H9 (cell line): ENCODE measurements at regions not wholly inside any gene's neighbourhood (a gene's known extent, or its start where the extent isn't known, plus 50 kb on each side); places are given as distances from the start of the nearest gene placed in this dataset.

ENCODE experiments used
- DNase-seq: peaks from one replicate; pipeline ENCODE4 v3.0.0-alpha.2; 2017
- H2AFZ ChIP-seq: one replicate; pipeline ENCODE4 v1.6.1; 2013; ENCODE audit warnings: mild to moderate bottlenecking, low read length, control low read depth, moderate library complexity
- H2AK5ac ChIP-seq: 2 replicates; pipeline ENCODE4 v1.6.1; 2013; ENCODE audit warnings: low read length, control low read depth, mixed read lengths; ENCODE audit not compliant: insufficient read length
- H2BK120ac ChIP-seq: one replicate; pipeline ENCODE4 v1.6.1; 2013; ENCODE audit warnings: low read depth, mild to moderate bottlenecking, low read length, control low read depth, inconsistent platforms; ENCODE audit not compliant: poor library complexity, severe bottlenecking
- H2BK12ac ChIP-seq: 2 replicates; pipeline ENCODE4 v1.6.1; 2013; ENCODE audit warnings: low read length, control low read depth, mixed read lengths, low read depth; ENCODE audit not compliant: insufficient read length
- H2BK15ac ChIP-seq: 2 replicates; pipeline ENCODE4 v1.6.1; 2013; ENCODE audit warnings: low read depth, low read length, control low read depth
- H2BK20ac ChIP-seq: one replicate; pipeline ENCODE4 v1.6.1; 2013; ENCODE audit warnings: low read depth, mild to moderate bottlenecking, low read length, control low read depth, inconsistent platforms; ENCODE audit not compliant: poor library complexity, severe bottlenecking
- H2BK5ac ChIP-seq: 2 replicates; pipeline ENCODE4 v1.6.1; 2013; ENCODE audit warnings: low read length, control low read depth, mixed read lengths; ENCODE audit not compliant: insufficient read length
- H3K14ac ChIP-seq: 2 replicates; pipeline ENCODE4 v1.6.1; 2013; ENCODE audit warnings: low read length, control low read depth; ENCODE audit not compliant: insufficient read depth
- H3K18ac ChIP-seq: 2 replicates; pipeline ENCODE4 v1.6.1; 2013; ENCODE audit warnings: low read depth, mild to moderate bottlenecking, mixed read lengths, low read length, control low read depth; ENCODE audit not compliant: insufficient read length
- H3K23ac ChIP-seq: 2 replicates; pipeline ENCODE4 v1.6.1; 2013; ENCODE audit warnings: low read length, control low read depth, mixed read lengths, low read depth; ENCODE audit not compliant: insufficient read length
- H3K23me2 ChIP-seq: 2 replicates; pipeline ENCODE4 v1.6.1; 2013; ENCODE audit warnings: low read depth, mild to moderate bottlenecking, mixed read lengths, low read length, control low read depth; ENCODE audit not compliant: insufficient read length, poor library complexity, severe bottlenecking
- H3K27ac ChIP-seq: 2 replicates; pipeline ENCODE4 v1.5.1; 2013; ENCODE audit warnings: low read length, control low read depth, mixed read lengths, low read depth; ENCODE audit not compliant: insufficient read length
- H3K27me3 ChIP-seq: 2 replicates; pipeline ENCODE4 v1.6.1; 2013; ENCODE audit warnings: low read length, control low read depth, inconsistent platforms; ENCODE audit not compliant: insufficient read depth
- H3K4ac ChIP-seq: 2 replicates; pipeline ENCODE4 v1.6.1; 2013; ENCODE audit warnings: low read depth, mild to moderate bottlenecking, control low read depth, inconsistent platforms, low read length, moderate library complexity
- H3K4me1 ChIP-seq: 2 replicates; pipeline ENCODE4 v1.6.1; 2013; ENCODE audit warnings: low read length, control low read depth, inconsistent platforms; ENCODE audit not compliant: insufficient read depth
- H3K4me2 ChIP-seq: 2 replicates; pipeline ENCODE4 v1.6.1; 2013; ENCODE audit warnings: low read length, control low read depth, mixed read lengths; ENCODE audit not compliant: insufficient read length, insufficient read depth
- H3K56ac ChIP-seq: 2 replicates; pipeline ENCODE4 v1.6.1; 2013; ENCODE audit warnings: low read depth, mild to moderate bottlenecking, mixed read lengths, low read length, control low read depth; ENCODE audit not compliant: insufficient read length
- H3K79me1 ChIP-seq: 2 replicates; pipeline ENCODE4 v1.6.1; 2013; ENCODE audit warnings: low read depth, mild to moderate bottlenecking, moderate library complexity, low read length, control low read depth, inconsistent platforms; ENCODE audit not compliant: insufficient read depth, poor library complexity, severe bottlenecking
- H3K79me2 ChIP-seq: 2 replicates; pipeline ENCODE4 v1.6.1; 2013; ENCODE audit warnings: low read length, control low read depth, inconsistent platforms; ENCODE audit not compliant: insufficient read depth
- H3K9ac ChIP-seq: 2 replicates; pipeline ENCODE4 v1.6.1; 2013; ENCODE audit warnings: low read length, control low read depth, mixed read lengths; ENCODE audit not compliant: insufficient read length; ENCODE audit errors: extremely low read depth
- H3K9me3 ChIP-seq: one replicate; pipeline ENCODE4 v1.6.1; 2013; ENCODE audit warnings: low read depth, low read length, inconsistent platforms; ENCODE audit not compliant: control insufficient read depth
- H3T11ph ChIP-seq: one replicate; pipeline ENCODE4 v1.6.1; 2013; ENCODE audit warnings: mild to moderate bottlenecking, low read length, control low read depth, inconsistent platforms
- H4K20me1 ChIP-seq: one replicate; pipeline ENCODE4 v1.6.1; 2013; ENCODE audit not compliant: control insufficient read depth, insufficient read length, insufficient read depth
- H4K5ac ChIP-seq: 2 replicates; pipeline ENCODE4 v1.6.1; 2013; ENCODE audit warnings: low read depth, mild to moderate bottlenecking, mixed read lengths, low read length, control low read depth; ENCODE audit not compliant: insufficient read length
- H4K8ac ChIP-seq: replicated peaks from 2 replicates; pipeline ENCODE4 v1.6.1; 2013; ENCODE audit warnings: low read length, control low read depth, mixed read lengths, low read depth; ENCODE audit not compliant: insufficient read length
- H4K91ac ChIP-seq: 2 replicates; pipeline ENCODE4 v1.6.1; 2013; ENCODE audit warnings: low read depth, mild to moderate bottlenecking, moderate library complexity, mixed read lengths, low read length, control low read depth; ENCODE audit not compliant: insufficient read length
- H3K27ac Mint-ChIP-seq, 3 experiments: 2 replicates in 2 of 3; 3 replicates in 1 of 3; pipeline ENCODE4 v1.8.0; 2020 to 2021; ENCODE audit warnings: mixed read lengths in 3 of 3, mild to moderate bottlenecking in 1 of 3, moderate library complexity in 1 of 3
- H3K27me3 Mint-ChIP-seq: 2 replicates; pipeline ENCODE4 v1.8.0; 2021; ENCODE audit warnings: low read depth, mild to moderate bottlenecking, moderate library complexity, mixed read lengths
- H3K36me3 Mint-ChIP-seq, 3 experiments: 2 replicates in 2 of 3; 3 replicates in 1 of 3; pipeline ENCODE4 v1.8.0; 2020 to 2021; ENCODE audit warnings: low read depth in 3 of 3, mixed read lengths in 3 of 3; ENCODE audit not compliant: insufficient read depth in 1 of 3
- H3K4me1 Mint-ChIP-seq, 2 experiments: 2 replicates each; pipeline ENCODE4 v1.8.0; 2020; ENCODE audit warnings: mixed read lengths in 2 of 2
- H3K4me3 Mint-ChIP-seq, 2 experiments: 2 replicates in 1 of 2; 3 replicates in 1 of 2; pipeline ENCODE4 v1.8.0; 2020 to 2021; ENCODE audit warnings: mild to moderate bottlenecking in 2 of 2, mixed read lengths in 2 of 2, moderate library complexity in 1 of 2
- H3K9me3 Mint-ChIP-seq, 2 experiments: 2 replicates in 1 of 2; 3 replicates in 1 of 2; pipeline ENCODE4 v1.8.0; 2020; ENCODE audit warnings: mild to moderate bottlenecking in 2 of 2, mixed read lengths in 2 of 2, moderate library complexity in 1 of 2
- WGBS: extraction: QIAGEN DNeasy Blood & Tissue Kit; methylation state at CpG from one replicate; pipeline ENCODE4 v1.1.7; 2013; ENCODE audit warnings: missing lambda C conversion rate, low lambda C conversion rate, mixed read lengths; ENCODE audit not compliant: insufficient read length; ENCODE audit errors: extremely low coverage; 5-methylcytosine and 5-hydroxymethylcytosine counted together
- TF ChIP-seq, protein P1 (sequence below): fragments of 200-600 bp; sonication (generic); conservative IDR thresholded peaks from 3 replicates; pipeline ENCODE4 v1.8.0; 2021; ENCODE audit warnings: antibody characterized with exemption, mild to moderate bottlenecking

DNA sequence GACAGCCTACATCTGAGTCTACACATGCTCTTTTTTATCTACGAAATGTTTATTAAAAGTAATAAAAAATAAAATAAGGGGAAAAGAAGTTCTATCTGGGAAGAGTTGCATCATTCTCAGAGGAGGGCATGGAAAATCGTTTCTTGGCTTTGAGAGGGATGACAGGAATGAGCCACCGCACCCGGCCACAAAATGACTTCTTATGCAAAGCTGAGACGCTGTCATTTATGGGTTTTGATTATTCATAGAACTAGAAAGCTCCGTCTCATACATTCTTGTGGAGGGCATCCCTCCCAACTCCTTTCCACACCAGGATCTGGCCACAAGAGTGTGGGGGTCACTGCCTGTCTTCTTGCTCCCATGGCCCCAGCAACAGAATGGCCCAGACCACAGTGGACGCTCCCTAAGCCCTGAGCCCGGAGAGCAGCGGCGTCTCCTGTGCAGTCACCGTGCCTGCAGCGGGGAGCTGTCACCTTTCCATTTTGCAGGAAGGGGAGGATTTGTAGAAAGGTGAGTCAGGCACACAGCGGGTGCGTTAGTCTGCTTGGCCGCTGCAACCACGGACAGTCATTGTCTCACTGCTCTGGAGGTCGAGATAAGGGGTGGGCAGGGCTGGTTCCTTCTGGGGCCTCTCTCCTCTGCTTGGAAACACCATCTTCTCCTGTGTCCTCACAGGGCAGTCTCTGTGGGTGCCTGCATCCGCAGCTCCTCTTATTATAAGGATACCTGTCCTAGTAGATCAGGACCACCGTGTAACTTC, 1388.7 kb downstream of the BRD1 start:
- Mint-ChIP-seq H3K27ac (no peak overlapping the region; a peak in 1 of 7 replicates), H3K4me1 (no peaks in the 10 kb centered on the region), H3K4me3 (no peak overlapping the region), H3K27me3 (peaks cover 8% of the 10 kb centered on the region), H3K36me3 (no peaks in the 10 kb centered on the region; a peak in 1 of 7 replicates), H3K9me3 (no peaks in the 10 kb centered on the region; a peak in 2 of 5 replicates)
- H3K56ac ChIP-seq, result no peak overlapping the region
- no peak overlapping the region for H2AK5ac ChIP-seq
- no peak overlapping the region for H3K9ac ChIP-seq
- H2BK20ac ChIP-seq, result no peak overlapping the region
- H3K79me2 ChIP-seq, result no peaks in the 10 kb centered on the region
- TF ChIP-seq, protein P1, sequence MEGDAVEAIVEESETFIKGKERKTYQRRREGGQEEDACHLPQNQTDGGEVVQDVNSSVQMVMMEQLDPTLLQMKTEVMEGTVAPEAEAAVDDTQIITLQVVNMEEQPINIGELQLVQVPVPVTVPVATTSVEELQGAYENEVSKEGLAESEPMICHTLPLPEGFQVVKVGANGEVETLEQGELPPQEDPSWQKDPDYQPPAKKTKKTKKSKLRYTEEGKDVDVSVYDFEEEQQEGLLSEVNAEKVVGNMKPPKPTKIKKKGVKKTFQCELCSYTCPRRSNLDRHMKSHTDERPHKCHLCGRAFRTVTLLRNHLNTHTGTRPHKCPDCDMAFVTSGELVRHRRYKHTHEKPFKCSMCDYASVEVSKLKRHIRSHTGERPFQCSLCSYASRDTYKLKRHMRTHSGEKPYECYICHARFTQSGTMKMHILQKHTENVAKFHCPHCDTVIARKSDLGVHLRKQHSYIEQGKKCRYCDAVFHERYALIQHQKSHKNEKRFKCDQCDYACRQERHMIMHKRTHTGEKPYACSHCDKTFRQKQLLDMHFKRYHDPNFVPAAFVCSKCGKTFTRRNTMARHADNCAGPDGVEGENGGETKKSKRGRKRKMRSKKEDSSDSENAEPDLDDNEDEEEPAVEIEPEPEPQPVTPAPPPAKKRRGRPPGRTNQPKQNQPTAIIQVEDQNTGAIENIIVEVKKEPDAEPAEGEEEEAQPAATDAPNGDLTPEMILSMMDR, result no peak
- H2BK120ac ChIP-seq, result no peak overlapping the region
- H4K5ac ChIP-seq, result no peak overlapping the region
- H2BK12ac ChIP-seq, result no peak overlapping the region
- H3K27ac ChIP-seq, result no peak overlapping the region
- H3K9me3 ChIP-seq, result no peaks in the 10 kb centered on the region
- H3K4ac ChIP-seq, result no peak overlapping the region
- no peak overlapping the region for H3K23ac ChIP-seq
- no peak overlapping the region for H2BK5ac ChIP-seq
- no peaks in the 10 kb centered on the region for H4K20me1 ChIP-seq
- H3K4me2 ChIP-seq, result no peak overlapping the region
- no peaks in the 10 kb centered on the region for H3K27me3 ChIP-seq
- H2AFZ ChIP-seq, result no peak overlapping the region
- H3K4me1 ChIP-seq, result no peaks in the 10 kb centered on the region
- no peak overlapping the region for H3T11ph ChIP-seq
- H3K18ac ChIP-seq, result no peak overlapping the region
- H3K79me1 ChIP-seq, result no peaks in the 10 kb centered on the region
- no peak overlapping the region for H4K91ac ChIP-seq
- H3K23me2 ChIP-seq, result no peaks in the 10 kb centered on the region
- H2BK15ac ChIP-seq, result no peak overlapping the region
- H4K8ac ChIP-seq, result no peak overlapping the region
- DNase-seq, result no peak
- H3K14ac ChIP-seq, result no peak overlapping the region; the same call in 1 of the 2 replicates
- WGBS, result no CpG with 5 or more reads among the region's 19 CpGs
